Panc1 (cell line): ENCODE measurements at regions not wholly inside any gene's neighbourhood (a gene's known extent, or its start where the extent isn't known, plus 50 kb on each side); places are given as distances from the start of the nearest gene placed in this dataset.

ENCODE experiments used
- ATAC-seq: fragments of 200-7000 bp; cut with Tn5 transposase; 2 replicates; pipeline ENCODE4 v1.9.1; 2020; ENCODE audit warnings: mild to moderate bottlenecking, moderate library complexity
- BruUV-seq: library from RNA; stranded (reverse); fragments of 400-500 nt; replicated peaks from 2 replicates; lab custom pipeline; 2021; lab: Mats Ljungman, UMichigan
- CTCF ChIA-PET: fragments of 300-600 bp; sonication (Branson Sonifier 250); formaldehyde crosslinking; loops from one replicate; lab custom pipeline; 2022; ENCODE audit warnings: antibody characterized with exemption; lab: Charles Lee
- POLR2A ChIA-PET: fragments of 300-600 bp; sonication (Branson Sonifier 250); formaldehyde crosslinking; loops from one replicate; lab custom pipeline; 2022; ENCODE audit warnings: antibody characterized with exemption; lab: Charles Lee
- DNase-seq: peaks from one replicate; pipeline ENCODE4 v3.0.0-alpha.2; 2010; ENCODE audit warnings: low read depth, low spot score
- H3K27ac ChIP-seq: 2 replicates; pipeline ENCODE4 v1.5.1; 2011; ENCODE audit warnings: mild to moderate bottlenecking, low read length, inconsistent platforms
- H3K27me3 ChIP-seq: fragments of 200-500 bp; sonication (Bioruptor generic); 2 replicates; pipeline ENCODE4 v1.6.0; 2014; ENCODE audit warnings: low read length, inconsistent platforms; ENCODE audit not compliant: control insufficient read depth, insufficient read depth
- H3K36me3 ChIP-seq: fragments of 200-500 bp; sonication (Bioruptor generic); 2 replicates; pipeline ENCODE4 v1.5.1; 2014; ENCODE audit warnings: inconsistent platforms, mild to moderate bottlenecking, low read length, moderate library complexity; ENCODE audit not compliant: control insufficient read depth, insufficient read depth
- H3K4me1 ChIP-seq: 2 replicates; pipeline ENCODE4 v1.5.1; 2011; ENCODE audit warnings: inconsistent platforms, mild to moderate bottlenecking, low read length, moderate library complexity; ENCODE audit not compliant: control insufficient read depth, insufficient read depth
- H3K4me3 ChIP-seq, 2 experiments: 2 replicates each; pipeline ENCODE4 v1.5.1; 2011 to 2012; ENCODE audit warnings: low read depth in 2 of 2, low read length in 2 of 2, mild to moderate bottlenecking in 2 of 2, inconsistent platforms in 1 of 2, moderate library complexity in 1 of 2
- H3K9me3 ChIP-seq: fragments of 200-500 bp; sonication (Bioruptor generic); 2 replicates; pipeline ENCODE4 v1.5.1; 2014; ENCODE audit warnings: low read depth, mild to moderate bottlenecking, inconsistent platforms, low read length, moderate library complexity; ENCODE audit not compliant: control insufficient read depth, insufficient read depth
- CTCF ChIP-seq: fragments of 450-650 bp; IDR thresholded peaks from 2 replicates; pipeline ENCODE4 v1.5.1; 2017; ENCODE audit warnings: mild to moderate bottlenecking
- POLR2AphosphoS5 ChIP-seq: IDR thresholded peaks from 2 replicates; pipeline ENCODE4 v1.6.1; 2012; ENCODE audit warnings: mild to moderate bottlenecking, low read depth, low read length, moderate library complexity
- SIN3A ChIP-seq: IDR thresholded peaks from 2 replicates; pipeline ENCODE4 v1.6.1; 2012; ENCODE audit warnings: low read depth, mild to moderate bottlenecking, low read length, moderate library complexity, borderline replicate concordance; ENCODE audit not compliant: insufficient read depth
- TCF7L2 ChIP-seq: IDR thresholded peaks from 2 replicates; pipeline ENCODE4 v1.6.1; 2011; ENCODE audit warnings: mild to moderate bottlenecking, low read depth, low read length, inconsistent platforms
- in situ Hi-C: cut with HindIII; loops from 2 replicates; pipeline ENCODE4 v1.10.0; 2016; ENCODE audit warnings: low sequenced_read_pairs, low pct_unique_long_range_greater_than_20kb
- intact Hi-C: fragments of 100-400 bp; cut with micrococcal nuclease; formaldehyde crosslinking; loops from one replicate; pipeline ENCODE4 v1.10.0; 2022; ENCODE audit not compliant: unreplicated experiment
- TF ChIP-seq, protein P1 (sequence below), 2 experiments: IDR thresholded peaks; 2 replicates each; pipeline ENCODE4 v1.6.1; 2011 to 2012; ENCODE audit warnings: low read depth in 2 of 2, control low read depth in 1 of 2, low read length in 1 of 2, mild to moderate bottlenecking in 1 of 2, moderate library complexity in 1 of 2; ENCODE audit not compliant: insufficient read depth in 1 of 2

GRCh38 chr3:17969244-17969643, 226.8 kb upstream of the TBC1D5 start:
- in situ Hi-C loops (no loop called here), intact Hi-C loops (no loop called here)
- TF ChIP-seq POLR2AphosphoS5, result no peak
- TF ChIP-seq, protein P1, sequence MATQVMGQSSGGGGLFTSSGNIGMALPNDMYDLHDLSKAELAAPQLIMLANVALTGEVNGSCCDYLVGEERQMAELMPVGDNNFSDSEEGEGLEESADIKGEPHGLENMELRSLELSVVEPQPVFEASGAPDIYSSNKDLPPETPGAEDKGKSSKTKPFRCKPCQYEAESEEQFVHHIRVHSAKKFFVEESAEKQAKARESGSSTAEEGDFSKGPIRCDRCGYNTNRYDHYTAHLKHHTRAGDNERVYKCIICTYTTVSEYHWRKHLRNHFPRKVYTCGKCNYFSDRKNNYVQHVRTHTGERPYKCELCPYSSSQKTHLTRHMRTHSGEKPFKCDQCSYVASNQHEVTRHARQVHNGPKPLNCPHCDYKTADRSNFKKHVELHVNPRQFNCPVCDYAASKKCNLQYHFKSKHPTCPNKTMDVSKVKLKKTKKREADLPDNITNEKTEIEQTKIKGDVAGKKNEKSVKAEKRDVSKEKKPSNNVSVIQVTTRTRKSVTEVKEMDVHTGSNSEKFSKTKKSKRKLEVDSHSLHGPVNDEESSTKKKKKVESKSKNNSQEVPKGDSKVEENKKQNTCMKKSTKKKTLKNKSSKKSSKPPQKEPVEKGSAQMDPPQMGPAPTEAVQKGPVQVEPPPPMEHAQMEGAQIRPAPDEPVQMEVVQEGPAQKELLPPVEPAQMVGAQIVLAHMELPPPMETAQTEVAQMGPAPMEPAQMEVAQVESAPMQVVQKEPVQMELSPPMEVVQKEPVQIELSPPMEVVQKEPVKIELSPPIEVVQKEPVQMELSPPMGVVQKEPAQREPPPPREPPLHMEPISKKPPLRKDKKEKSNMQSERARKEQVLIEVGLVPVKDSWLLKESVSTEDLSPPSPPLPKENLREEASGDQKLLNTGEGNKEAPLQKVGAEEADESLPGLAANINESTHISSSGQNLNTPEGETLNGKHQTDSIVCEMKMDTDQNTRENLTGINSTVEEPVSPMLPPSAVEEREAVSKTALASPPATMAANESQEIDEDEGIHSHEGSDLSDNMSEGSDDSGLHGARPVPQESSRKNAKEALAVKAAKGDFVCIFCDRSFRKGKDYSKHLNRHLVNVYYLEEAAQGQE (IDR thresholded peaks at IDR 0.05; ENCODE audit: insufficient read depth in 1 of 2, low read depth in 2 of 2, low read length in 1 of 2), result no peak
- no peak for TF ChIP-seq SIN3A
- no peak for TF ChIP-seq CTCF
- TF ChIP-seq TCF7L2, result no peak
- H3K27ac ChIP-seq, result no peak overlapping the region
- ChIA-PET POLR2A (no interaction called here), CTCF (no interaction called here)
- H3K27me3 ChIP-seq, result no peaks in the 10 kb centered on the region
- no peaks in the 10 kb centered on the region for H3K36me3 ChIP-seq
- H3K4me1 ChIP-seq, result no peaks in the 10 kb centered on the region
- ATAC-seq, result no peak
- BruUV-seq, result no TSS peak
- H3K9me3 ChIP-seq, result no peaks in the 10 kb centered on the region
- no peak for DNase-seq
- no peak overlapping the region for H3K4me3 ChIP-seq

- H3K36me3 ChIP-seq, result no peaks in the 10 kb centered on the region
- ATAC-seq, result no peak
- H3K4me1 ChIP-seq, result no peaks in the 10 kb centered on the region
- intact Hi-C loops, result no loop called here
- no peak for DNase-seq
- H3K27me3 ChIP-seq, result no peaks in the 10 kb centered on the region
- no peak overlapping the region for H3K27ac ChIP-seq
- ChIA-PET POLR2A (no interaction called here), CTCF (no interaction called here)
- no TSS peak for BruUV-seq
- in situ Hi-C loops, result no loop called here
- no peak for TF ChIP-seq SIN3A
- TF ChIP-seq, protein P1 (IDR thresholded peaks at IDR 0.05; ENCODE audit: insufficient read depth in 1 of 2, low read depth in 2 of 2, low read length in 1 of 2), result no peak
- TF ChIP-seq POLR2AphosphoS5, result no peak
- TF ChIP-seq TCF7L2, result no peak
- no peak for TF ChIP-seq CTCF
- no peak overlapping the region for H3K4me3 ChIP-seq
- H3K9me3 ChIP-seq, result no peaks in the 10 kb centered on the region
Measured at GRCh38 chr3:17967953-17968607, 225.6 kb upstream of the TBC1D5 start.
